Endodermal cell (in vitro differentiated cells): ENCODE measurements at regions not wholly inside any gene's neighbourhood (a gene's known extent, or its start where the extent isn't known, plus 50 kb on each side); places are given as distances from the start of the nearest gene placed in this dataset.

Experiments
- DNase-seq: peaks from one replicate; pipeline ENCODE4 v3.0.0-alpha.2; 2017
- H3K27ac ChIP-seq: 2 replicates; pipeline ENCODE4 v1.5.1; 2013; ENCODE audit warnings: mild to moderate bottlenecking, low read depth, low read length, moderate library complexity
- H3K27me3 ChIP-seq: 2 replicates; pipeline ENCODE4 v1.6.1; 2013; ENCODE audit warnings: mild to moderate bottlenecking, low read length, moderate library complexity; ENCODE audit not compliant: insufficient read depth, control insufficient read depth, poor library complexity, severe bottlenecking
- H3K36me3 ChIP-seq: 2 replicates; pipeline ENCODE4 v1.7.0; 2013; ENCODE audit warnings: mild to moderate bottlenecking, low read length, moderate library complexity; ENCODE audit not compliant: control insufficient read depth, insufficient read depth
- H3K4me1 ChIP-seq: one replicate; pipeline ENCODE4 v1.7.0; 2013; ENCODE audit warnings: low read length; ENCODE audit not compliant: control insufficient read depth, insufficient read depth
- H3K4me3 ChIP-seq: 2 replicates; pipeline ENCODE4 v1.5.1; 2013; ENCODE audit warnings: mild to moderate bottlenecking, low read length, moderate library complexity
- H3K9ac ChIP-seq: 2 replicates; pipeline ENCODE4 v1.6.1; 2013; ENCODE audit warnings: mild to moderate bottlenecking, low read length, moderate library complexity; ENCODE audit not compliant: poor library complexity, severe bottlenecking; ENCODE audit errors: extremely low read depth
- H3K9me3 ChIP-seq: 2 replicates; pipeline ENCODE4 v1.6.1; 2013; ENCODE audit warnings: mild to moderate bottlenecking, low read length, moderate library complexity; ENCODE audit not compliant: control insufficient read depth
- H3K27ac Mint-ChIP-seq: 2 replicates; pipeline ENCODE4 v1.8.0; 2020; ENCODE audit warnings: mixed read lengths
- H3K27me3 Mint-ChIP-seq: 2 replicates; pipeline ENCODE4 v1.8.0; 2021; ENCODE audit warnings: mild to moderate bottlenecking, mixed read lengths; ENCODE audit not compliant: insufficient read depth
- H3K36me3 Mint-ChIP-seq: 2 replicates; pipeline ENCODE4 v1.8.0; 2020; ENCODE audit warnings: low read depth, mixed read lengths
- H3K4me1 Mint-ChIP-seq: 2 replicates; pipeline ENCODE4 v1.8.0; 2020; ENCODE audit warnings: mixed read lengths
- H3K4me3 Mint-ChIP-seq: 2 replicates; pipeline ENCODE4 v1.8.0; 2020; ENCODE audit warnings: mild to moderate bottlenecking, moderate library complexity, mixed read lengths
- H3K9me3 Mint-ChIP-seq: 2 replicates; pipeline ENCODE4 v1.8.0; 2020; ENCODE audit warnings: mild to moderate bottlenecking, mixed read lengths
- CTCF ChIP-seq: fragments of 200-600 bp; sonication (generic); conservative IDR thresholded peaks from 2 replicates; pipeline ENCODE4 v1.5.0; 2021; ENCODE audit warnings: antibody characterized with exemption, mild to moderate bottlenecking
- WGBS, 2 experiments: methylation state at CpG; one replicate each; pipeline versions ENCODE4 v1.1.5 to v1.1.7; 2013; ENCODE audit warnings: missing lambda C conversion rate in 2 of 2, mixed read lengths in 1 of 2; ENCODE audit not compliant: insufficient coverage in 1 of 2, insufficient read length in 1 of 2; 5-methylcytosine and 5-hydroxymethylcytosine counted together

DNA sequence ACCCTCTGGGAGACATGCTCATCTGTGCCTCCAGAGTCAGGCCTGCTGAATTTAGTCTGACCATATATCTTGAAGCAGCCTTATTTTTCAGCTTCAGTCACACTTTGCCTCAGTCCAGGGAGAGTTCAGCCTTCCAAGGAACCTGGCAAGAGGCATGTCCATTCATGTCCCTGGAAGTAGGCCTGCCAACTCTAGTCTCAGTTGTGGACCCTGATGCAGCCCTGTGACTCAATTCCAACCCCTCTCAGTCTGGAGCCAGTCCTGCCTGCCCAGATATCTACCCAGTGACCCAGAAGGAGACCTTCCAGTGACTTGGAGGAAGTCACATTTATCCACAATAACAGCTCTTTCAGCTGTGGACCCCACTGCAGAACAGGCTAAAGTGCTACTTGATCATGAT is 566.6 kb downstream of the TMEM135 start:
- Histone ChIP-seq H3K36me3 (no peaks in the 10 kb centered on the region), H3K4me1 (no peaks in the 10 kb centered on the region), H3K4me3 (no peak overlapping the region), H3K9ac (no peak overlapping the region), H3K27me3 (no peaks in the 10 kb centered on the region), H3K27ac (no peak overlapping the region), H3K9me3 (no peaks in the 10 kb centered on the region)
- Mint-ChIP-seq H3K9me3 (no peaks in the 10 kb centered on the region), H3K4me1 (no peaks in the 10 kb centered on the region), H3K4me3 (no peak overlapping the region), H3K27ac (no peak overlapping the region), H3K36me3 (no peaks in the 10 kb centered on the region), H3K27me3 (no peaks in the 10 kb centered on the region)
- no peak for DNase-seq
- no peak for TF ChIP-seq CTCF

DNA sequence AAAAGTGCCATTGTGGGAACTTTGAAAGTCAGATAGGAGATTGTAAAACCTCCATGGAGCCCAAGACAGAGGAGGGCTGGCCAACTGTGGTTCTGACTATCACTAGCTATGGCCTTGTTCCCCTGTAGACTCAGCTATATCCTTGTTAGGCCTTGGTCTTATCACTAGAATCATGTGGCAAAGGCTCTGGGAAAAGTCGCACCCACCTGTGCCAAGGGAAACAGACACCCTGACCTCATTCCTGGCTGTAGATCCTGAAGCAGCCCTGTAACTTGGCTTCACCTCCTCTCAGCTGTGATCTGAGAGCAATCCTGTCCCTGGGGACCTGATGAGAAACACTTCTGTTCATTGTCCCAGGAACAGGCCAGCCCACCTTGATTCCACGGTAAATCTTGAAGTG is 566.2 kb downstream of the TMEM135 start:
- H3K27me3 Mint-ChIP-seq, result no peaks in the 10 kb centered on the region
- no peak overlapping the region for H3K27ac Mint-ChIP-seq
- H3K27me3 ChIP-seq, result no peaks in the 10 kb centered on the region
- no peak overlapping the region for H3K4me3 Mint-ChIP-seq
- no peak for TF ChIP-seq CTCF
- H3K36me3 Mint-ChIP-seq, result no peaks in the 10 kb centered on the region
- no peak for DNase-seq
- H3K4me3 ChIP-seq, result no peak overlapping the region
- no peaks in the 10 kb centered on the region for H3K4me1 ChIP-seq
- 87 to 100% methylated on average over 1 to 2 of the region's 2 CpGs for WGBS, 2 experiments
- no peaks in the 10 kb centered on the region for H3K9me3 Mint-ChIP-seq
- no peak overlapping the region for H3K27ac ChIP-seq
- no peaks in the 10 kb centered on the region for H3K4me1 Mint-ChIP-seq
- no peaks in the 10 kb centered on the region for H3K9me3 ChIP-seq
- H3K36me3 ChIP-seq, result no peaks in the 10 kb centered on the region
- H3K9ac ChIP-seq, result no peak overlapping the region

DNA sequence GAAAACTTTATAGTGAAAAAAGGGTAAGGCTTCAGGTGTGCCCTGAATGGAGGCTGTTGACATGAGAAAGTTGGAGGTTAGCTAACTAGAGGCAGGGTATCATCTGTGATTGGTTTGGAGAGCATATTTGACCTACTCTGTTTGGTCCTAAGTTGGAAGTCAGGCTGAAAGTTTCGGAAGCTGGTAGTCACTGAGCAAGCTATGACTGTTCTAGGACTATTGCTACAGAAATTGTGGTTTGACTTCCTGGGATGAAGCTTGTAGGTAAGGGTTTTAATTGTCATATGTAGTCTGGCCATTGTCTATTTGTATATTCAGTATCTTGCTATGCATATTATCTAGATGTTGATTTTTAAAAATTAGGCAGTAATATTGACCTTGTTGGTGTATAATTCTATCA is 565.0 kb downstream of the TMEM135 start:
- H3K27ac Mint-ChIP-seq, result no peak overlapping the region
- no peaks in the 10 kb centered on the region for H3K4me1 ChIP-seq
- no peaks in the 10 kb centered on the region for H3K9me3 Mint-ChIP-seq
- no peaks in the 10 kb centered on the region for H3K27me3 Mint-ChIP-seq
- no peaks in the 10 kb centered on the region for H3K36me3 Mint-ChIP-seq
- H3K4me3 Mint-ChIP-seq, result no peak overlapping the region
- H3K27ac ChIP-seq, result no peak overlapping the region
- no peak overlapping the region for H3K9ac ChIP-seq
- DNase-seq, result no peak
- H3K36me3 ChIP-seq, result no peaks in the 10 kb centered on the region
- no peaks in the 10 kb centered on the region for H3K27me3 ChIP-seq
- WGBS, 2 experiments, result 90% methylated on average over 1 of the region's 1 CpG; no CpG with 5 or more reads in 1 of the 2 experiments
- no peaks in the 10 kb centered on the region for H3K9me3 ChIP-seq
- H3K4me1 Mint-ChIP-seq, result no peaks in the 10 kb centered on the region
- no peak overlapping the region for H3K4me3 ChIP-seq
- TF ChIP-seq CTCF, result no peak
